Pancreas (tissue), 10 donors: ENCODE measurements at regions not wholly inside any gene's neighbourhood (a gene's known extent, or its start where the extent isn't known, plus 50 kb on each side); places are given as distances from the start of the nearest gene placed in this dataset.

Source experiments
- ATAC-seq, 4 donors: fragments of 200-7000 bp; cut with Tn5 transposase; one replicate each; pipeline versions ENCODE4 v1.8.0 to v1.9.1; 2020; ENCODE audit warnings: mild to moderate bottlenecking in 4 of 4, moderate library complexity in 4 of 4
- DNase-seq, 6 donors: peaks; one replicate each; pipeline ENCODE4 v3.0.0-alpha.2; 2020
- FAIRE-seq: peaks from 2 replicates; lab custom pipeline; 2012; peaks lifted over from hg19 to GRCh38; lab: Jason Lieb, UNC
- H3K27ac ChIP-seq, 4 donors: fragments of 200-600 bp; sonication (generic); 1 replicate in 3 of 4; 2 replicates in 1 of 4; pipeline versions ENCODE4 v1.5.0 to v1.8.0; 2020
- H3K27me3 ChIP-seq, 4 donors: fragments of 200-600 bp; one replicate each; pipeline ENCODE4 v1.8.0; 2021
- H3K36me3 ChIP-seq, 3 donors: fragments of 200-600 bp; sonication (generic) in 1 of 3; one replicate each; pipeline versions ENCODE4 v1.5.0 to v1.8.0; 2020 to 2021
- H3K4me1 ChIP-seq, 3 donors: fragments of 200-600 bp; one replicate each; pipeline ENCODE4 v1.8.0; 2021
- H3K4me3 ChIP-seq, 4 donors: fragments of 200-600 bp; sonication (generic) in 2 of 4; one replicate each; pipeline versions ENCODE4 v1.5.0 to v1.8.0; 2020 to 2021
- H3K9me3 ChIP-seq, 4 donors: fragments of 200-600 bp; one replicate each; pipeline ENCODE4 v1.8.0; 2021
- WGBS, 2 donors: extraction: QIAGEN DNeasy Blood & Tissue Kit; methylation state at CpG; one replicate each; pipeline ENCODE4 v1.1.7; 2013; 5-methylcytosine and 5-hydroxymethylcytosine counted together
- intact Hi-C, 3 donors: fragments of 100-400 bp; cut with DNase I; formaldehyde crosslinking; loops; one replicate each; pipeline versions ENCODE4 v1.11.1 to v1.14.2; 2022
- TF ChIP-seq, protein P1 (sequence below), 4 donors: fragments of 200-600 bp; sonication (generic) in 3 of 4; IDR thresholded peaks; one replicate each; pipeline versions ENCODE4 v1.5.0 to v1.8.0; 2021; ENCODE audit warnings: antibody characterized with exemption in 4 of 4
- donor health status: healthy with polysubstance abuse.
- donor health status: DM: no; HTN: no; CAD: no; lungs with moderate emphysema.
- donor health status: DM: no; HTN: no; CAD: no.
- donor health status: control.
- donor health status: control.
- donor health status: Bipolar disorder and iron deficiency.
- donor health status: DM: yes; HTN: yes; CAD: no.
- donor health status: DM: no; HTN: no; CAD: no.
- donor health status: DM: no; HTN: no; CAD: no.
- donor health status: DM: yes; HTN: yes; CAD: no.

DNA sequence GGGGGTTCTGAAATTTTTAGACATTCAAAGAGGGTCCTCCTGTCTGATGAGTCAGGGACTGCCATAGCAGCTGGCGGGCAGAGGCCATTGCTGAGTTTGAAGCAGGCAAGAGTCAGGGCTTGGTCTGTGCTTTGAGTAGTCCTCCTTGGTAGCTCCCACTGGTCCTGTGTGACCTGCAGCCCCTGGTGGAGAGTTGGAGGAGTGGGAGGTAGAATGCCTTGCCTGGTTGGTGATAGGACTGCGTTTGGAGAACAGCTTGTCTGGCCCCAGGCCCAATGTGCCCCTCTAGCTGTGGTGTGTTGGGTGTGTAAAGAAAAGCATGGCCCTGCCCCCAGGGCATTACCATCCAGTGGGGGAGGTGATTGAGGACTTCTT lies 116.7 kb downstream of the BEGAIN start:
- Histone ChIP-seq H3K4me1 (peaks cover 2 to 13% (median 2%) of the 10 kb centered on the region in 3 donors), H3K27ac (no peak overlapping the region), H3K4me3 (no peak overlapping the region), H3K36me3 (no peaks in the 10 kb centered on the region), H3K9me3 (no peaks in the 10 kb centered on the region), H3K27me3 (no peaks in the 10 kb centered on the region)
- 90 to 92% methylated on average over 2 of the region's 2 CpGs for WGBS, 2 donors
- FAIRE-seq = no peak
- no peak for ATAC-seq
- TF ChIP-seq, protein P1, sequence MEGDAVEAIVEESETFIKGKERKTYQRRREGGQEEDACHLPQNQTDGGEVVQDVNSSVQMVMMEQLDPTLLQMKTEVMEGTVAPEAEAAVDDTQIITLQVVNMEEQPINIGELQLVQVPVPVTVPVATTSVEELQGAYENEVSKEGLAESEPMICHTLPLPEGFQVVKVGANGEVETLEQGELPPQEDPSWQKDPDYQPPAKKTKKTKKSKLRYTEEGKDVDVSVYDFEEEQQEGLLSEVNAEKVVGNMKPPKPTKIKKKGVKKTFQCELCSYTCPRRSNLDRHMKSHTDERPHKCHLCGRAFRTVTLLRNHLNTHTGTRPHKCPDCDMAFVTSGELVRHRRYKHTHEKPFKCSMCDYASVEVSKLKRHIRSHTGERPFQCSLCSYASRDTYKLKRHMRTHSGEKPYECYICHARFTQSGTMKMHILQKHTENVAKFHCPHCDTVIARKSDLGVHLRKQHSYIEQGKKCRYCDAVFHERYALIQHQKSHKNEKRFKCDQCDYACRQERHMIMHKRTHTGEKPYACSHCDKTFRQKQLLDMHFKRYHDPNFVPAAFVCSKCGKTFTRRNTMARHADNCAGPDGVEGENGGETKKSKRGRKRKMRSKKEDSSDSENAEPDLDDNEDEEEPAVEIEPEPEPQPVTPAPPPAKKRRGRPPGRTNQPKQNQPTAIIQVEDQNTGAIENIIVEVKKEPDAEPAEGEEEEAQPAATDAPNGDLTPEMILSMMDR (IDR thresholded peaks at IDR 0.05) = no peak
- intact Hi-C loops = no loop called here
- no peak for DNase-seq

- WGBS, 2 donors = 41 to 50% methylated on average over 16 of the region's 16 CpGs
- no peak for FAIRE-seq
- no peak overlapping the region for H3K4me3 ChIP-seq
- H3K9me3 ChIP-seq = no peaks in the 10 kb centered on the region
- peaks cover 9 to 20% (median 10%) of the 10 kb centered on the region in 3 donors for H3K4me1 ChIP-seq
- intact Hi-C loops = no loop called here
- TF ChIP-seq, protein P1 (IDR thresholded peaks at IDR 0.05) = no peak
- no peaks in the 10 kb centered on the region for H3K27me3 ChIP-seq
- DNase-seq = peak in 3 of 6 donors; percentile 51 to 69 (median 56)
- peak; percentile 16 to 61 (median 24) for ATAC-seq
- H3K36me3 ChIP-seq = no peaks in the 10 kb centered on the region
- H3K27ac ChIP-seq = peak overlapping the region in 2 of 4 donors; percentile 30 to 41
Measured at GRCh38 chr14:100471441-100472093, 115.7 kb downstream of the BEGAIN start.

GRCh38 chr14:100472094-100472455 lies 115.1 kb downstream of the BEGAIN start:
- H3K36me3 ChIP-seq = no peaks in the 10 kb centered on the region
- H3K4me3 ChIP-seq = no peak overlapping the region
- TF ChIP-seq, protein P1 (IDR thresholded peaks at IDR 0.05) = no peak
- H3K27ac ChIP-seq = peak overlapping the region in 2 of 4 donors; percentile 30 to 41
- peak in 1 of 4 donors; percentile 2 for ATAC-seq
- intact Hi-C loops = no loop called here
- H3K27me3 ChIP-seq = no peaks in the 10 kb centered on the region
- no peaks in the 10 kb centered on the region for H3K9me3 ChIP-seq
- WGBS, 2 donors = 62 to 79% methylated on average over 7 of the region's 7 CpGs
- FAIRE-seq = no peak
- no peak for DNase-seq
- peaks cover 9 to 25% (median 15%) of the 10 kb centered on the region in 3 donors for H3K4me1 ChIP-seq

GRCh38 chr14:100472491-100472890 lies 114.7 kb downstream of the BEGAIN start:
- DNase-seq = no peak
- 95 to 97% methylated on average over 6 to 7 of the region's 7 CpGs for WGBS, 2 donors
- H3K4me1 ChIP-seq = peaks cover 9 to 30% (median 19%) of the 10 kb centered on the region in 3 donors
- no peak for ATAC-seq
- H3K27me3 ChIP-seq = no peaks in the 10 kb centered on the region
- no peak for FAIRE-seq
- H3K36me3 ChIP-seq = no peaks in the 10 kb centered on the region
- H3K27ac ChIP-seq = peak overlapping the region in 1 of 4 donors; percentile 41
- TF ChIP-seq, protein P1 (IDR thresholded peaks at IDR 0.05) = no peak
- intact Hi-C loops = no loop called here
- no peak overlapping the region for H3K4me3 ChIP-seq
- H3K9me3 ChIP-seq = no peaks in the 10 kb centered on the region

DNA sequence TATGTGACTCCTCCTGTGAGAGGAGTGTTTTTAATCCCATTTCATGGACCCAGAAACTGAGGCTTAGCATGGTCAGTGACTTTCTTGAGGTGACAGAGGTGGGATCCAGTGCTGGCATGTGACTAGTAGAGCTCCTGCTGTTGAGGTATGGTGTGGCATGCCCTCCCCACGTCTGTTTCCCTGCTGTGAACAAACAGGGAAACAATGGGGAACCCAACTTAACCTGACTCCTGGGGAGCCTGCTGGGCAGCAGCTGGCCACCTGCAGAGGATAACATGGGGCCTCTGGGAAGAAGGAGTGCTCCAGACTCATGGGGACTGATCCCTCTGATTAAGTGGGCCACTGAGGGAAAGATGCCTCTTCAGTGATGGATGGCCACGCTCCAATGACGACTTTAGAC lies 114.0 kb downstream of the BEGAIN start:
- H3K27ac ChIP-seq = peak overlapping the region in 1 of 4 donors; percentile 41
- peaks cover 9 to 30% (median 19%) of the 10 kb centered on the region in 3 donors for H3K4me1 ChIP-seq
- no peak overlapping the region for H3K4me3 ChIP-seq
- intact Hi-C loops = no loop called here
- ATAC-seq (no peak), FAIRE-seq (no peak), DNase-seq (no peak)
- WGBS, 2 donors = 85 to 93% methylated on average over 3 of the region's 3 CpGs
- no peaks in the 10 kb centered on the region for H3K36me3 ChIP-seq
- no peaks in the 10 kb centered on the region for H3K9me3 ChIP-seq
- TF ChIP-seq, protein P1 (IDR thresholded peaks at IDR 0.05) = no peak
- no peaks in the 10 kb centered on the region for H3K27me3 ChIP-seq
